C4-2B (cell line): ENCODE measurements at regions not wholly inside any gene's neighbourhood (a gene's known extent, or its start where the extent isn't known, plus 50 kb on each side); places are given as distances from the start of the nearest gene placed in this dataset.

Experiments used
- ZFX ChIP-seq: fragments of 450-650 bp; IDR thresholded peaks from 2 replicates; pipeline ENCODE4 v1.6.1; 2017
- TF ChIP-seq, protein P1 (sequence below): fragments of 450-650 bp; conservative IDR thresholded peaks from 2 replicates; pipeline ENCODE4 v1.5.1; 2017; ENCODE audit warnings: mild to moderate bottlenecking

DNA sequence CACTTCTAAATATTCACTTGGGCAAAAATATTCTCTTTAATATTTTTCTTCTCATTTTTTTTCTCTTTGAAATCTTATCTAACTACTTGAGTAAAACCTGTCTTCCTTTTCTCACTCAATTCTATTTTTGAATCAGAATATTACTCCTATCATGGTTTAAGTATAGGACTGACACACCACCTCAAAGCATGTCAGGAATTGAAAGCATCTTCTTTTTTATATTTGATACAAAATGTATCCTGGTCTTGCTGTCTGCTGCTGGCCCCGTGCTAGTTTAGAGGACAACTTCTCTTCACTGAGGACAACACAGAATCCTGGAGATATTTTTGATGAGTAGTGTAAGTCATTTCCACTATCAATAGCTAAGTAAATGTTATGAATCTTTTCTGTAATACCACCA is 383.6 kb downstream of the GADD45G start:
- TF ChIP-seq, protein P1, sequence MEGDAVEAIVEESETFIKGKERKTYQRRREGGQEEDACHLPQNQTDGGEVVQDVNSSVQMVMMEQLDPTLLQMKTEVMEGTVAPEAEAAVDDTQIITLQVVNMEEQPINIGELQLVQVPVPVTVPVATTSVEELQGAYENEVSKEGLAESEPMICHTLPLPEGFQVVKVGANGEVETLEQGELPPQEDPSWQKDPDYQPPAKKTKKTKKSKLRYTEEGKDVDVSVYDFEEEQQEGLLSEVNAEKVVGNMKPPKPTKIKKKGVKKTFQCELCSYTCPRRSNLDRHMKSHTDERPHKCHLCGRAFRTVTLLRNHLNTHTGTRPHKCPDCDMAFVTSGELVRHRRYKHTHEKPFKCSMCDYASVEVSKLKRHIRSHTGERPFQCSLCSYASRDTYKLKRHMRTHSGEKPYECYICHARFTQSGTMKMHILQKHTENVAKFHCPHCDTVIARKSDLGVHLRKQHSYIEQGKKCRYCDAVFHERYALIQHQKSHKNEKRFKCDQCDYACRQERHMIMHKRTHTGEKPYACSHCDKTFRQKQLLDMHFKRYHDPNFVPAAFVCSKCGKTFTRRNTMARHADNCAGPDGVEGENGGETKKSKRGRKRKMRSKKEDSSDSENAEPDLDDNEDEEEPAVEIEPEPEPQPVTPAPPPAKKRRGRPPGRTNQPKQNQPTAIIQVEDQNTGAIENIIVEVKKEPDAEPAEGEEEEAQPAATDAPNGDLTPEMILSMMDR, result no peak
- TF ChIP-seq ZFX, result no peak
